ENCODE measurements at regions not wholly inside any gene's neighbourhood (a gene's known extent, or its start where the extent isn't known, plus 50 kb on each side); places are given as distances from the start of the nearest gene placed in this dataset.
"Not testable (repeated sequence)": the region's sequence is repeated elsewhere in the genome, so short reads cannot be mapped to it uniquely, and the experiment has no call there.

DNA sequence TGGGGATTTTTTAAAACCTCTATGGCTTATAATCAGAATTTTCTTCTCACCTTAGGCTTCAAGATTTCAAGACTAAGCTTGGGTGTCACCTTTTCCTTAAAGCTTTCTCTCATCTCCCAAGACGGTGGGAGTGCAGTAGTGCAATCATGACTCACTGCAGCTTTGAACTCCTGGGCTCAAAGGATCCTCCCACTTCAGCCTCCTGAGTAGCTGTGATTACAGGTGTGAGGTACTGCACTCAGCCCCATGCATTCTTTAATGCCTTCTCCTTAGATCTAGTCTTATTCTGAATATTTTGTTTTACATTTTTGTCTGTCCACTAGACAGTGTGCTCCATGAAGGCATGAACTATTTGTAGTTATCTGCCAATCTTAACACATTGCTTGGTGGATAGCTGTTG is 55.7 kb upstream of the FAT3 start:
- no peak overlapping the region for H3K4me3 ChIP-seq (ENCODE audit: low read depth, low read length)
- DNase-seq (ENCODE audit: low read depth), result no peak
- TF ChIP-seq CTCF (IDR thresholded peaks at IDR 0.05; ENCODE audit: insufficient read depth, low read length), result no peak

GRCh38 chr11:92167571-92167970 is 57.0 kb upstream of the FAT3 start:
- no peak overlapping the region for H3K4me3 ChIP-seq (ENCODE audit: low read depth, low read length)
- TF ChIP-seq CTCF (IDR thresholded peaks at IDR 0.05; ENCODE audit: insufficient read depth, low read length), result no peak

GRCh38 chr11:92166335-92166734 is 58.3 kb upstream of the FAT3 start:
- H3K4me3 ChIP-seq (ENCODE audit: low read depth, low read length), result no peak overlapping the region
- no peak for TF ChIP-seq CTCF (IDR thresholded peaks at IDR 0.05; ENCODE audit: insufficient read depth, low read length)
- no peak for DNase-seq (ENCODE audit: low read depth)

More at GRCh38 chr11:92167571-92167970, 57.0 kb upstream of the FAT3 start:
- no peak for DNase-seq (ENCODE audit: low read depth)

GRCh38 chr11:92163879-92164278 is 60.7 kb upstream of the FAT3 start:
- no peak for DNase-seq (ENCODE audit: low read depth)
- TF ChIP-seq CTCF (IDR thresholded peaks at IDR 0.05; ENCODE audit: insufficient read depth, low read length), result no peak
- H3K4me3 ChIP-seq (ENCODE audit: low read depth, low read length), result no peak overlapping the region

GRCh38 chr11:92162776-92163175 is 61.8 kb upstream of the FAT3 start:
- no peak overlapping the region for H3K4me3 ChIP-seq (ENCODE audit: low read depth, low read length)
- no peak for TF ChIP-seq CTCF (IDR thresholded peaks at IDR 0.05; ENCODE audit: insufficient read depth, low read length)
- DNase-seq (ENCODE audit: low read depth), result no peak

DNA sequence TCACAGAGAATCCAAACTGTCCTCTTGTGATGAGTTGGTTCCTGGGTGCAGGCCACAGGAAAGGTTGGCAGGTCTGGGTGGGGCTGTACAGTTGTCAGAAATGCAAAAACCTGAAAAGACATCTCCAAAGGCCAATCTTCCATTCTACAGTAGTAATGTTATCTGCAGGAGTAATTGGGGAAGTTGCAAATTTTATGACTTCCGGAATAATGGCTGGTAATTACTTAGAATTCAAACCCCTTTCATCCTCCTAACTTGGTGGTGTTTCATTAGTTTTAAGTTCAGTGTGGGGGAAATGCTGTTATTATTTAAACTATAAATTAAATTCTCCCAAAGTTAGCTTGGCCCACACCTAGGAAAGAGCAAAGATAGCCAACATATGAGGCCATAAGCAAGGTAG is 64.7 kb upstream of the FAT3 start:
- TF ChIP-seq CTCF (IDR thresholded peaks at IDR 0.05; ENCODE audit: insufficient read depth, low read length), result no peak
- DNase-seq (ENCODE audit: low read depth), result no peak
- H3K4me3 ChIP-seq (ENCODE audit: low read depth, low read length), result no peak overlapping the region

- not testable (repeated sequence) for DNase-seq (ENCODE audit: low read depth); H3K4me3 ChIP-seq (ENCODE audit: low read depth, low read length)
These were observed 67.2 kb upstream of the FAT3 start for GRCh38 chr11:92157390-92157789.
